ENCODE measurements at regions not wholly inside any gene's neighbourhood (a gene's known extent, or its start where the extent isn't known, plus 50 kb on each side); places are given as distances from the start of the nearest gene placed in this dataset.

- TF ChIP-seq CTCF (IDR thresholded peaks at IDR 0.05; ENCODE audit: insufficient read depth, low read length, poor library complexity, severe bottlenecking), result no peak
- no peak for DNase-seq (ENCODE audit: low read depth)
- H3K27me3 ChIP-seq (ENCODE audit: control insufficient read depth, insufficient read depth, low read length), result no peaks in the 10 kb centered on the region
- H3K4me3 ChIP-seq (ENCODE audit: low read depth, low read length), result no peak overlapping the region
- no peaks in the 10 kb centered on the region for H3K36me3 ChIP-seq (ENCODE audit: control insufficient read depth, insufficient read depth, low read length)
Observed at GRCh38 chr12:60159761-60160160, 563.9 kb downstream of the SLC16A7 start.

GRCh38 chr12:60162988-60163720 is 567.3 kb downstream of the SLC16A7 start:
- H3K27me3 ChIP-seq (ENCODE audit: control insufficient read depth, insufficient read depth, low read length), result no peaks in the 10 kb centered on the region
- DNase-seq (ENCODE audit: low read depth), result no peak
- no peak overlapping the region for H3K4me3 ChIP-seq (ENCODE audit: low read depth, low read length)
- no peaks in the 10 kb centered on the region for H3K36me3 ChIP-seq (ENCODE audit: control insufficient read depth, insufficient read depth, low read length)
- TF ChIP-seq CTCF (IDR thresholded peaks at IDR 0.05; ENCODE audit: insufficient read depth, low read length, poor library complexity, severe bottlenecking), result no peak

GRCh38 chr12:60165781-60166180 is 570.0 kb downstream of the SLC16A7 start:
- TF ChIP-seq CTCF (IDR thresholded peaks at IDR 0.05; ENCODE audit: insufficient read depth, low read length, poor library complexity, severe bottlenecking), result no peak
- no peaks in the 10 kb centered on the region for H3K36me3 ChIP-seq (ENCODE audit: control insufficient read depth, insufficient read depth, low read length)
- H3K27me3 ChIP-seq (ENCODE audit: control insufficient read depth, insufficient read depth, low read length), result no peaks in the 10 kb centered on the region
- no peak overlapping the region for H3K4me3 ChIP-seq (ENCODE audit: low read depth, low read length)
- DNase-seq (ENCODE audit: low read depth), result no peak

GRCh38 chr12:60168441-60168840 is 572.6 kb downstream of the SLC16A7 start:
- DNase-seq (ENCODE audit: low read depth), result no peak
- Histone ChIP-seq H3K4me3 (ENCODE audit: low read depth, low read length) (no peak overlapping the region), H3K36me3 (ENCODE audit: control insufficient read depth, insufficient read depth, low read length) (no peaks in the 10 kb centered on the region), H3K27me3 (ENCODE audit: control insufficient read depth, insufficient read depth, low read length) (no peaks in the 10 kb centered on the region)
- TF ChIP-seq CTCF (IDR thresholded peaks at IDR 0.05; ENCODE audit: insufficient read depth, low read length, poor library complexity, severe bottlenecking), result no peak

GRCh38 chr12:60169904-60170303 is 574.1 kb downstream of the SLC16A7 start:
- TF ChIP-seq CTCF (IDR thresholded peaks at IDR 0.05; ENCODE audit: insufficient read depth, low read length, poor library complexity, severe bottlenecking), result no peak
- H3K27me3 ChIP-seq (ENCODE audit: control insufficient read depth, insufficient read depth, low read length), result no peaks in the 10 kb centered on the region
- DNase-seq (ENCODE audit: low read depth), result no peak
- no peak overlapping the region for H3K4me3 ChIP-seq (ENCODE audit: low read depth, low read length)
- H3K36me3 ChIP-seq (ENCODE audit: control insufficient read depth, insufficient read depth, low read length), result no peaks in the 10 kb centered on the region

Measured in kidney epithelial cell (primary cell).